ENCODE measurements at regions not wholly inside any gene's neighbourhood (a gene's known extent, or its start where the extent isn't known, plus 50 kb on each side); places are given as distances from the start of the nearest gene placed in this dataset.
A peak's percentile ranks its signal among the peaks of the same experiment; 100 is the strongest.

GRCh38 chr17:51371732-51372151 is 111.4 kb downstream of the UTP18 start (continued):
- TF ChIP-seq ETS1 (IDR thresholded peaks at IDR 0.05) (no peak), CTCF (conservative IDR thresholded peaks at IDR 0.05; ENCODE audit: low read depth in 2 of 2) (peak; percentile 86 to 99), EZH2phosphoT487 (IDR thresholded peaks at IDR 0.05; ENCODE audit: unreplicated experiment) (no peak)

- Histone ChIP-seq H4K20me1 (replicated peaks; ENCODE audit: insufficient read depth) (no peaks in the 10 kb centered on the region), H3F3A (replicated peaks; ENCODE audit: low read depth) (no peaks in the 10 kb centered on the region), H3K79me2 (replicated peaks; ENCODE audit: insufficient read depth) (no peaks in the 10 kb centered on the region), H3K4me1 (ENCODE audit: insufficient read depth) (peaks cover 27% of the 10 kb centered on the region), H3K4me2 (peak overlapping the region; percentile 65), H3K9me2 (ENCODE audit: insufficient read depth) (0 out of 2 replicates have a peak, but pooled peaks cover 17% of the 10 kb centered on the region), H3K27ac (ENCODE audit: low read depth) (peak overlapping the region; percentile 68), H3K27me3 (ENCODE audit: insufficient read depth) (no peaks in the 10 kb centered on the region), H3K4me3 (peak overlapping the region; percentile 27; the same call in 1 of the 2 replicates), H2AFZ (no peak overlapping the region), H3K36me3 (ENCODE audit: insufficient read depth) (no peaks in the 10 kb centered on the region)
- Mint-ChIP-seq H3K4me3 (peak overlapping the region; percentile 26; the same call in 2 of the 3 replicates), H3K4me1 (peaks cover 35% of the 10 kb centered on the region), H3K27me3 (ENCODE audit: insufficient read depth, low read depth, poor library complexity) (peaks cover 11% of the 10 kb centered on the region), H3K9me3 (peaks cover 13% of the 10 kb centered on the region), H3K27ac (peak overlapping the region; percentile 76), H3K36me3 (ENCODE audit: low read depth) (peaks cover 4% of the 10 kb centered on the region; the same call in 1 of the 3 replicates)
- peak; percentile 66 for ATAC-seq
- peak; percentile 79 for DNase-seq (ENCODE audit: low spot score)
- TF ChIP-seq ZNF331 (CRISPR knock-in tag; IDR thresholded peaks at IDR 0.05; ENCODE audit: low read depth) (no peak), EZH2 (IDR thresholded peaks at IDR 0.05; ENCODE audit: low read depth, unreplicated experiment) (no peak), ZNF114 (CRISPR knock-in tag; IDR thresholded peaks at IDR 0.05) (0 out of 2 replicates have a peak, but pooled peaks have one; percentile 77), CTCF (conservative IDR thresholded peaks at IDR 0.05; ENCODE audit: low read depth in 2 of 2) (no peak), EZH2phosphoT487 (IDR thresholded peaks at IDR 0.05; ENCODE audit: unreplicated experiment) (no peak), ETS1 (IDR thresholded peaks at IDR 0.05) (no peak; the same call in 1 of the 2 replicates), CREB1 (CRISPR knock-in tag; IDR thresholded peaks at IDR 0.05; ENCODE audit: low read depth) (peak; percentile 67), REST (IDR thresholded peaks at IDR 0.05; ENCODE audit: unreplicated experiment) (no peak), JUNB (IDR thresholded peaks at IDR 0.05; ENCODE audit: unreplicated experiment) (no peak)
Measured at GRCh38 chr17:51372345-51373004, 112.1 kb downstream of the UTP18 start.
